Liver (tissue), 7 donors: ENCODE measurements at regions not wholly inside any gene's neighbourhood (a gene's known extent, or its start where the extent isn't known, plus 50 kb on each side); places are given as distances from the start of the nearest gene placed in this dataset.

Experiments used
- DNase-seq: peaks from one replicate; pipeline ENCODE4 v3.0.0-alpha.2; 2017; ENCODE audit warnings: low spot score
- H3K27ac ChIP-seq, 2 donors: one replicate each; pipeline ENCODE4 v1.7.0; 2013; ENCODE audit warnings: inconsistent platforms in 2 of 2, low read length in 2 of 2, control low read depth in 1 of 2, low read depth in 1 of 2, mild to moderate bottlenecking in 1 of 2
- H3K27me3 ChIP-seq, 4 donors: one replicate each; pipeline versions ENCODE4 v1.6.1 to v1.7.0; 2013; ENCODE audit warnings: low read length in 3 of 4, inconsistent platforms in 1 of 4, mild to moderate bottlenecking in 1 of 4, moderate library complexity in 1 of 4; ENCODE audit not compliant: control insufficient read depth in 4 of 4, insufficient read depth in 4 of 4
- H3K36me3 ChIP-seq, 4 donors: one replicate each; pipeline versions ENCODE4 v1.6.1 to v1.7.0; 2013; ENCODE audit warnings: low read length in 3 of 4, mild to moderate bottlenecking in 3 of 4, low read depth in 1 of 4, moderate library complexity in 1 of 4; ENCODE audit not compliant: control insufficient read depth in 4 of 4, insufficient read depth in 3 of 4
- H3K4me1 ChIP-seq, 4 donors: one replicate each; pipeline versions ENCODE4 v1.6.1 to v1.7.0; 2013; ENCODE audit warnings: low read length in 3 of 4, mild to moderate bottlenecking in 3 of 4, moderate library complexity in 1 of 4; ENCODE audit not compliant: control insufficient read depth in 4 of 4, insufficient read depth in 4 of 4
- H3K4me3 ChIP-seq, 3 donors: one replicate each; pipeline versions ENCODE4 v1.6.1 to v1.7.0; 2013; ENCODE audit warnings: low read length in 3 of 3, control low read depth in 1 of 3, low read depth in 1 of 3, mild to moderate bottlenecking in 1 of 3
- H3K9ac ChIP-seq, 2 donors: one replicate each; pipeline ENCODE4 v1.7.0; 2013; ENCODE audit warnings: low read length in 2 of 2, mild to moderate bottlenecking in 2 of 2, moderate library complexity in 2 of 2, control low read depth in 1 of 2, low read depth in 1 of 2
- H3K9me3 ChIP-seq, 4 donors: one replicate each; pipeline versions ENCODE4 v1.6.1 to v1.7.0; 2013; ENCODE audit warnings: low read length in 3 of 4; ENCODE audit not compliant: control insufficient read depth in 4 of 4
- ATF3 ChIP-seq: IDR thresholded peaks from 2 replicates; pipeline ENCODE4 v1.6.1; 2016; ENCODE audit warnings: antibody characterized with exemption
- EGR1 ChIP-seq, 2 donors: IDR thresholded peaks; 2 replicates each; pipeline ENCODE4 v1.6.1; 2016 to 2018; ENCODE audit warnings: antibody characterized with exemption in 2 of 2, low read depth in 2 of 2
- FOXA2 ChIP-seq: IDR thresholded peaks from 2 replicates; pipeline ENCODE4 v1.6.1; 2016; ENCODE audit warnings: antibody characterized with exemption
- GABPA ChIP-seq, 2 donors: IDR thresholded peaks in 1 of 2; conservative IDR thresholded peaks in 1 of 2; 2 replicates each; pipeline ENCODE4 v1.6.1; 2016; ENCODE audit warnings: antibody characterized with exemption in 2 of 2, mild to moderate bottlenecking in 1 of 2, moderate library complexity in 1 of 2
- HNF4A ChIP-seq, 2 donors: conservative IDR thresholded peaks; 2 replicates each; pipeline ENCODE4 v1.6.1; 2016; ENCODE audit warnings: antibody characterized with exemption in 2 of 2, mild to moderate bottlenecking in 2 of 2
- HNF4G ChIP-seq: IDR thresholded peaks from 2 replicates; pipeline ENCODE4 v1.6.1; 2016; ENCODE audit warnings: antibody characterized with exemption
- JUND ChIP-seq, 2 donors: IDR thresholded peaks; 2 replicates each; pipeline ENCODE4 v1.6.1; 2016; ENCODE audit warnings: antibody characterized with exemption in 2 of 2
- MAX ChIP-seq: IDR thresholded peaks from 2 replicates; pipeline ENCODE4 v1.6.1; 2016; ENCODE audit warnings: antibody characterized with exemption
- RAD21 ChIP-seq, 2 donors: IDR thresholded peaks; 2 replicates each; pipeline ENCODE4 v1.6.1; 2016; ENCODE audit warnings: antibody characterized with exemption in 2 of 2, mild to moderate bottlenecking in 2 of 2
- REST ChIP-seq: IDR thresholded peaks from 2 replicates; pipeline ENCODE4 v1.6.1; 2016; ENCODE audit warnings: antibody characterized with exemption, mild to moderate bottlenecking
- RXRA ChIP-seq, 2 donors: IDR thresholded peaks; 2 replicates each; pipeline ENCODE4 v1.6.1; 2017 to 2018; ENCODE audit warnings: antibody characterized with exemption in 2 of 2, mild to moderate bottlenecking in 1 of 2
- SP1 ChIP-seq: IDR thresholded peaks from 2 replicates; pipeline ENCODE4 v1.6.1; 2018; ENCODE audit warnings: antibody characterized with exemption, mild to moderate bottlenecking
- YY1 ChIP-seq: IDR thresholded peaks from 2 replicates; pipeline ENCODE4 v1.6.1; 2016; ENCODE audit warnings: antibody characterized with exemption, mild to moderate bottlenecking
- ZBTB33 ChIP-seq: IDR thresholded peaks from 2 replicates; pipeline ENCODE4 v1.6.1; 2016; ENCODE audit warnings: antibody characterized with exemption
- WGBS: extraction: QIAGEN DNeasy Blood & Tissue Kit; methylation state at CpG from one replicate; pipeline ENCODE4 v1.1.7; 2013; 5-methylcytosine and 5-hydroxymethylcytosine counted together
- donor health status: healthy.
- donor health status: healthy.
- donor health status: healthy.
- donor health status: healthy.

- Histone ChIP-seq H3K27me3 (no peaks in the 10 kb centered on the region), H3K9me3 (no peaks in the 10 kb centered on the region), H3K4me1 (peaks cover 0 to 12% (median 2%) of the 10 kb centered on the region in 4 donors), H3K36me3 (no peaks in the 10 kb centered on the region), H3K9ac (no peak overlapping the region), H3K4me3 (no peak overlapping the region), H3K27ac (no peak overlapping the region)
- no peak for TF ChIP-seq HNF4A (conservative IDR thresholded peaks at IDR 0.05)
- TF ChIP-seq YY1, result no peak
- no peak for TF ChIP-seq JUND (IDR thresholded peaks at IDR 0.05)
- TF ChIP-seq HNF4G, result no peak
- TF ChIP-seq MAX, result no peak
- TF ChIP-seq GABPA (IDR thresholded peaks at IDR 0.05 in 1 of 2, conservative IDR thresholded peaks at IDR 0.05 in 1 of 2), result no peak
- no peak for TF ChIP-seq FOXA2
- 96% methylated on average over 1 of the region's 1 CpG for WGBS
- DNase-seq, result no peak
These were observed 471.9 kb downstream of the USP25 start for GRCh38 chr21:16201718-16202117.

- Histone ChIP-seq H3K27me3 (no peaks in the 10 kb centered on the region), H3K4me3 (no peak overlapping the region), H3K4me1 (peaks cover 0 to 9% (median 2%) of the 10 kb centered on the region in 4 donors), H3K9me3 (no peaks in the 10 kb centered on the region), H3K36me3 (no peaks in the 10 kb centered on the region), H3K9ac (no peak overlapping the region), H3K27ac (no peak overlapping the region)
- WGBS, result 72% methylated on average over 3 of the region's 3 CpGs
- no peak for DNase-seq
- TF ChIP-seq HNF4A (conservative IDR thresholded peaks at IDR 0.05) (no peak), SP1 (no peak)
These were observed 475.7 kb downstream of the USP25 start for GRCh38 chr21:16205527-16205926.

- TF ChIP-seq RXRA (IDR thresholded peaks at IDR 0.05), result peak; percentile 38 to 41
- TF ChIP-seq ZBTB33, result peak; percentile 33
- no peak for TF ChIP-seq GABPA (IDR thresholded peaks at IDR 0.05 in 1 of 2, conservative IDR thresholded peaks at IDR 0.05 in 1 of 2)
- no peak for TF ChIP-seq EGR1 (IDR thresholded peaks at IDR 0.05; ENCODE audit: low read depth in 2 of 2)
- TF ChIP-seq HNF4G, result peak; percentile 75
- peak; percentile 63 for TF ChIP-seq SP1
- TF ChIP-seq REST, result no peak
- TF ChIP-seq HNF4A (conservative IDR thresholded peaks at IDR 0.05), result peak; percentile 77 to 84
- peak; percentile 64 for TF ChIP-seq ATF3
- peak; percentile 14 for TF ChIP-seq MAX
- peak; percentile 10 to 38 for TF ChIP-seq RAD21 (IDR thresholded peaks at IDR 0.05)
- TF ChIP-seq JUND (IDR thresholded peaks at IDR 0.05), result peak; percentile 49 to 65
- peak; percentile 39 for TF ChIP-seq YY1
- Histone ChIP-seq H3K27me3 (no peaks in the 10 kb centered on the region), H3K4me1 (peaks cover 6 to 39% (median 17%) of the 10 kb centered on the region in 4 donors), H3K9ac (peak overlapping the region in 1 of 2 donors; percentile 36), H3K36me3 (no peaks in the 10 kb centered on the region), H3K4me3 (no peak overlapping the region), H3K9me3 (no peaks in the 10 kb centered on the region), H3K27ac (peak overlapping the region; percentile 14 to 60)
- DNase-seq, result no peak
- 48% methylated on average over 7 of the region's 7 CpGs for WGBS
These were observed 481.8 kb downstream of the USP25 start for GRCh38 chr21:16211339-16212303.
